HG03378 (cell line): ENCODE measurements at regions not wholly inside any gene's neighbourhood (a gene's known extent, or its start where the extent isn't known, plus 50 kb on each side); places are given as distances from the start of the nearest gene placed in this dataset.

ENCODE experiments used
- ATAC-seq: cut with Tn5 transposase; IDR thresholded peaks from one replicate; pipeline ENCODE4 v1.9.1; 2021; ENCODE audit warnings: mild to moderate bottlenecking, moderate library complexity; ENCODE audit not compliant: unreplicated experiment

DNA sequence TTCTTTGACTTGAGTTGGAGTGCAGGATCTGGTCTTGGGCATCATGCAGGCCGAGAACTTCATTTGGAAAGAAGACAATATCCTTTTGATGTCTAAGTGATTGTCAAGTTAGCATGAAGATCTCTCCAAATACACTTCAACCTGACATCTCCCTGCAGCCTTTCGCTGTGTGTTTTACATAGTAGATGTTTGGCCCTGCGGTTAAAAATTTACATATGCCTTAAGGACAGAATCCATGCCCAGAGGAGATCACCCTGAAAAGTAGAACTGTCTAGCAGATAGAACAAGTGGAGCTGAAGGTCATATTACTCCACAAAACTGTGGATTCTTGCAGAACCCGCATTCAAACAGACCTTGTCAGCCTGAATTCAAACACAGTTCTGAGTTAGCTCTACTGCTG is 409.9 kb downstream of the LPIN1 start:
- no peak for ATAC-seq

DNA sequence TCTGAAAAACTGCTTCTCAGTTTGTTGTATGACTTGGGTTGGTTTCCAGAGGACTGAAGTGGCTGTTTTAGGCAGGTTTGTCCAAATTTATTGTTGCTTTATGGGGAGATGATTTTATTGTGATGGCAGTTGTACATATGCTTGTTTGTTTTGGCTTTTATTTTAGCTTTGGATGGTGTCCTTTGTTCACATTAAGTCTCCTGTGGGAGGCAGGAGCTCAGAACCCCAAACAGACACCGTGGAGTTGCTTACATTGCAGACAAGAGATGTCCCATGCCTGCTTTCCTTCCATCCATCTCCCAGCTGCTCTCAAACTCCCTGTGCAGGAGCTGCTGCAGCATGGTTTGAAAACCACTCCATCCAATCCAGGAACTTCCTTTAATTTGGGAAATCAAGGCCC is 414.7 kb downstream of the LPIN1 start:
- ATAC-seq = no peak

DNA sequence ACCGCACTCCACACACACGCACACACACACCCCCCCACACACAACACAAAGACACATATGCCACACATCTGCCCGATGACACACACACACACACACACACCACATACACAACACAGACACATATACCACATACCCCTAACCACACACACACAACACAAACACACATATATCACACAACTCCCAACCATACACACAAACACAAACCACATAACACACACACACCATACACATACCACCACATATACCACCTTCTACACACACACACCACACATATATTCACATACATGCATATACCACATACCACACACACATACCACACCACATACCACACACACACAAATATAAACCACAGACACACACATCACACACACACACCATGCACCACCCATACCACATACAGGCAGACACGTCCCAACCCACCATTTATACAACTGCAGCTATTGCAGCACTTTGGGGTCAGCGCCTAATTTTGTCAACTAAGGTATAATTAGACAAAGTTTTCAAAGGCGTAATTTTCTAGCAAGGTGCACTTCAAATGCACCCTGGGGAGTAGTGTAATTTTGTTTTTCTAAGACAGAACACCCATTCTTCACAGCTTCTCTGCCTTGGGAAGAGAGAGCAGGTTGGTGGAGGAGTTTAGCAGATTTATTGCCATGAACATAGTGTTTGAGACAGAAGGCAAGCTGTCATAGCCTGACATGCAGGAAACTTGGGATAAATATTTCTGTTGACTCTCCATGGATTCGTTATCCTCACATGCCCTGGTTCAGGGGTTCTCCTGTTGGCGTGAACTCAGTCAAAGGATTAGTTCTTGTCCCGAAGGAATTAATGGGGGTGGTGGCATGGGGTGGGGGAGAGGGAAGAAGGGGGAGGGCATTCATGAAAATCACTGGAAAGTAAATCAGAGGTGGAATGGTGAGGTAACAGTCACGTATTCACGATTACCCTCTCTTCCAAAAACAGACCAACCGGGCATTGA is 416.1 kb downstream of the LPIN1 start:
- no peak for ATAC-seq

DNA sequence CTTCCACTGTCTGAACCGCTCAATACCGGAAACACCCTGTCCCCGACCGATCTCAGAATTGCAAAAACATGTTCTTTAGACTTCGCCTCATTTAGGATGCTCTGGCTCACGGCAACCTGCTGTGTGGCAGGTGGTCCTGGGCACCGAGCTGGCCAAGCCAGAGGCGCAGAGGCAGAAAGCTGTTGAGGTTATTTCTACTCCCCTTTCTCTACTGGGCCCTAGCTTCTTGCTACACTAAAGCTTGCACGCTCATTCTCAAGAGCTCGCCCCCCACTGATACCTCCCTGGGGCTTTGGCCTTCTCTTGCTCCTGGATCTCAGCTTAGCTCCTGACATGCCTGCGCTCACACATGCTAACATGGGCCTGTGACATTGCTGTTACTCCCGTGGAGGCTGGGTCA is 417.4 kb downstream of the LPIN1 start:
- no peak for ATAC-seq

DNA sequence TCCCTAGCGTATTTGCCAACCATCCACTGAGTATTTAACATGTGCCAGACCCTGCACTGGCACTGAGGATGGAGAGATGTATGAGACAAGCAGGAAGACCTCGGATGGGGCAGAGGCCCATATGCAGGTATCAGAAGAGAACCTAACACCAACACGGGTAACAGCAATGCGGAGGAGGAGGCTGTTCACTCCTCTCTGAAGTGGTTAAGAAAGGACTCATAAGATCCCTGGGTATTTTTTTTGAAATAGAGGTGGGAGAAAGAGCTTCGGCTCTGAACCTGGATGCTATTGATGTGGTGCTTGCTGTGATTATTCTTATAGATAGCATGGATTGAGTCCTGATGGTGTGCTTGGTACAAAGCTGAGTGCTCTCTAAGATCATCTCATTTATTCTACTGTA is 418.3 kb downstream of the LPIN1 start:
- no peak for ATAC-seq

DNA sequence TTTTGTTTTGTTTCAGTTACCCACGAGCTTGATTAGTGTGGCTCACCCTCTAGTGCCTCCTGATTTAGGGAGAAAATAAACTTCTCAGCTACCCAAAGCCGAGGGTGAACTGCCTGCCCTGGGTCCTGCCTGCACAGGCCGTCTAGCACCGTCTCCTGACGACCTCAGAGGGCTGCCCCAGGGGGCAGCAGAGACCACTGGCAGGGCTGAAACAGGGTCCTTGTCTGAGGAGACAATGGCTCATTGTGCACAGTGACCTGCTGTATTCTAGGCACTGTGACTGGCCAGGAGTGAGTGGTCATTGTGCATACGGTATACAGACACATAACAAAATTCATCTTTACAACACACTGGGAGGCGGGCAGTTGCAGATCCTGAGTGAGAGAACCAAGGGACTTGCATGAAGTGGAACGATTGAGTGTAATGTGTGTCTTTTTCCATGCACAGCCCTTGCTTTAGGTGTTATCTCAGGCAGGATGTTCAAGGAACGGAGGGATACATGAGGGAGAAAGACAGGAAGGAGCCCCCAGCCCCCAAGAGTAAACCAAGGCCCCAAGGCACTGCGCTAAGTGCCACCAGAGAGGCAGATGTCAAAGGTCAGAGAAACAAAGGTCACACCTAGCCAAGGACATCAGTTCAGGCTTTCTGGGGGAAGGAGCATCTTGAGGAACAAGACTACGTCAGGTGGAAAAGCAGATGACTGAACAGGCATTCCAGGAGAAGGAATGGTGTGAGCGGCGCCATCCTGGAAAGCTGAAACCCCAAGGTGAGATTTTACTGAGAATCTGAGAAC is 421.3 kb downstream of the LPIN1 start:
- ATAC-seq = no peak

DNA sequence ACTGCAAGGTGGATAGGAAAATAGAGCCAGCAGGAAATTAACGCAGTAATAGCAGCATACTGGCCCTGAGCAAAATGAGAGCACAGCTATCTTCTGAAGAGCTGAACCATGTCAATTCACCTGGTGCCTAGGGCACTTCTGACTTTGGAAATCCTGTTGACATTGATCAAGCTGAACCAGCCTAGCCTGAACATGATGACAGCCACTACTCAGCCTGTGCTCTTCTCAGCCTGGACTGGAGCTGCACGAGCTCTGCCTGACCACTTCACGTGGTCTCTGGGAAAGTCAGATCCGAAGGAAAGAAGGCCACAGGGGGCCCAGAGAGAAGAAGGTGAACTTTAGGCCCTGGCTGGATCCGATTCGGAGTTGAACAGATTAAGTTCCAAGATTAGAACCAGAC is 421.9 kb downstream of the LPIN1 start:
- ATAC-seq = no peak

DNA sequence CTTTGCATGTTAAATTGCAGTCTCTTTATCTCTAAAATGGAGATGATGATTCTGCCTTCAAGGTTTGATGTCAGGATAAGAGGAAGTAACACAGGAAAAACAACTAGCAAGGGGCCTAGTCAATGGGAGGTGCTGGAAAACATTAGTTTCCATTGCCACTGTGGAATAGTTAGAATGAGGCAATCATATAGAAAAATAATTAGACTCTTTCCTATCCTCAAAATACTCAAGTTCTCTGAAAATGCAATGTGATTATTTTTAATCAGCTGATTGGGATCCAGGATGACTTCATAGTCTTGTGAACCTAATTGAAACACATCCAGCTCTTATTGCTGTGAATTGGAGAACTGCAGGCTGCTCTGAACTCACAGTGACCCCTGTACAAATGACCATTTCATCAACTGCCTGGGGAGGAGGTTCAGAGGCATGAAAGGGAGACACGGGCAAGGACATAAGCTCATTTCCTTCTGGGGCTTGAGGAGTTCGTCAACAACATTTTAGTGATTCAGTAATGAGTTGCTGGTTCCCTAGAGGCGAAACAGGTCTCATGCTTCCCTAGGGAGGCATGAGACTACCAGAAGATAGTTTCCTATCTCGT is 422.5 kb downstream of the LPIN1 start:
- peak; percentile 51 for ATAC-seq

DNA sequence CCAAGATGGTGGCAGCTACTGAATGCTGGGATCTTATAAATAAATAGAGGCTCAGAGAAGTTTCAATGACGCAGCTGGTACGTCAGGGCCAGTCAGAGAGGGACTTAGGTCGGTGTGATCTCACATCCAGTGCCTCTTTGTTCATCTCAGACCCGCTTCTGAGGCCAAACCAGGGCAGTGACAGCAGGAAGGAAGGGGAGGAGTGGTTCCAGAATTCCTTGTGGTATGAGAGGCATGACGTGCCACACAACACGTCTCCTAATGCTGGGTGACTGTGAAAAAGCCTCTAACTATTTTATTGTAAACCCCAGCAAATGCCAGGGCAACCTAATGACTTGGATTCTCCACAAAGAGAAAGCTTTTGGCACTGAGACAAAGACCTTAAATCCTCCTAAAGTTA is 423.3 kb downstream of the LPIN1 start:
- no peak for ATAC-seq

- ATAC-seq = no peak
Measured at GRCh38 chr2:12170121-12170520, 423.7 kb downstream of the LPIN1 start.

- ATAC-seq = no peak
Measured at GRCh38 chr2:12173271-12173942, 427.0 kb downstream of the LPIN1 start.

DNA sequence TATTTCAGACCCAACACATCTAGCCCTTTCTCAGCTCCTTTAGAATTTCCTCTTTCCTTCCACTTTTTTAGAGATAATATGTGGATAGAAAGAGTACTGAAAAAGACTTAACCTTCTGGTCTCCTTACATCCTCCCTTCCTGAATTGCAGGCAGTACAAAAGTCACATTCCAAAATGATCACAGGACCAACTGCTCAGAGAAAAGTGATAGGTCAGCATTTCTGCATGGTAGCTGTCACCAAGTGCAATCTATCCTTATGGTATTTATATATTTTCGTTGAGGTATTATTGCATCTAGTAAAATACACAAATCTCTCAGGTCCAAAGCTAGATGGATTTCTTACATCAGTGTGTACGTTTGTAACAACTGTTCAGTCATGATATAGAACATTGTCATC is 427.5 kb downstream of the LPIN1 start:
- ATAC-seq = no peak

GRCh38 chr2:12175323-12175722 is 428.9 kb downstream of the LPIN1 start:
- no peak for ATAC-seq

- ATAC-seq = peak; percentile 92
Measured at GRCh38 chr2:12176623-12177454, 430.4 kb downstream of the LPIN1 start.

DNA sequence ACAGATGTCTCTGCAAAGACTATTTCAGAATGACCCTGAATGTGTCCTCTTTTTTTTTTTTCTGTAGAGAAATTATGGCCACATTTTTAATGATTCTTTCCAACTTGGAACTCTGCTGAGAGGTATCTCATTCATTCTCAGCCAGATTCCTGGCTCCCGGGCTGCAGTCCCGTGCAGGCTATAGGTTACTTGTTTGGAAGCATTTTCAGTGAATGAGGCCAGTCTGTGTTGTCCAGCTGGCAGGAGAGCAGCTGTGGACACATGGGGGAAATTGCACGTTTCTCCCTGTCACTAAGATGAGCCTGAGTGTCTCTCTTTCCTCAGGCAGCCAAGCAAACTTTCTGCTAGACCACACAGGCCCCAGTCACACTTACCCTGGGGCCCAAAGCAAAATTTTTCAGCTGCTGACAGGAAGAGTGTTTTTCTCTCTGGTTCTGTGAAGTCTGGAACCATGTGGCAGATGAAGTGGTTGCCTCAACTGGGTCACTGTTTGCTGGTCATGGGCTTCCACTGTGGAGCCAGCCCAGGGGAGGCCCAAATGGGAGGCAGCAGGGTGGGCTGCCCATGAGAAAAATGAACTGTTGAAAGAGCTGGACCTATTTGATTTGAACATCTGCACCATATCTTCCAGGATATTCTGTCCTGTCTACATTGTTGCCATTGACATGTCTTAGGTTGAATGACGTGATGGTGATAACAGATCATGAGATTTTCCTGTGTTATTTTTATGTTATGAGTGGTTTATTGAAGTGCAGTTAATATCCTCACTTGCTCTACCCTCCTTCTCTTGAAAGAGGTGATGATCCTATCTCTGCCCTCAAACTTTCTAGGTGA is 431.2 kb downstream of the LPIN1 start:
- peak; percentile 81 for ATAC-seq

DNA sequence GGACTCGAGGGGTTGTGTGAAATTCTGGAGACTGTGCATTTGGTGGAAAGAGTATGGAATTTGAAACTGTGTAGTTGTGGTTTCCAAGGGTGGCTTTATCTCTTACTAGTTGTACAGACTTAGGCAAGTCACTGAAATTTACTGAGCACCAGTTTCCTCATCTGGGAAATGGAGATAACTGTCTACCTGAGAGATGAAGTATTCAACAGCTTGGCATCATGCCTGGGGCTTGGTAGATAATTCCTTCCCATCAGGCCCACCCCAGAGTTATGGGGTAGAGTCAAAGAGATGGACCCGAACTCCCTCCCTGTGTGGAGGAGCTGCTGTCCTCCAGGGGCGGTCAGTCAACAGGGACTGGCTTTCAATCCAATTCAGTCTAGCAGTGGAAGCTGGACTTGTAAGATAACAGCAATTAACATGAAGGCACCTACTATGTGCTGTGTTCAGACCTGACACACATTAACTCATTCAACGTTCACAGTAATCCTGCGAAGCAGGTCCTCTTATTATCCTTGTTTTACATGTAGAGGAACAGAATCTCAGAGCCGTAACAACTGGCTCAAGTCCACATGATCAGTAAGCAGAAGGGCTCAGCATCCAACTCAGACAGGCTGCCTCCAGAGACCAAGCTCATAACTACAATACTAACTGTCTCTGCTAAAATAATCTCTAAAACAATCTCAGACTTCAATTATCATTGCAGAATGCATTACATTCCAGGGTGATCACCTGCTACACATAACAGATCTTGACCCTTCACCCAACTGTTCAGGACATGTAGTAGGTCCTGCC is 432.1 kb downstream of the LPIN1 start:
- no peak for ATAC-seq

DNA sequence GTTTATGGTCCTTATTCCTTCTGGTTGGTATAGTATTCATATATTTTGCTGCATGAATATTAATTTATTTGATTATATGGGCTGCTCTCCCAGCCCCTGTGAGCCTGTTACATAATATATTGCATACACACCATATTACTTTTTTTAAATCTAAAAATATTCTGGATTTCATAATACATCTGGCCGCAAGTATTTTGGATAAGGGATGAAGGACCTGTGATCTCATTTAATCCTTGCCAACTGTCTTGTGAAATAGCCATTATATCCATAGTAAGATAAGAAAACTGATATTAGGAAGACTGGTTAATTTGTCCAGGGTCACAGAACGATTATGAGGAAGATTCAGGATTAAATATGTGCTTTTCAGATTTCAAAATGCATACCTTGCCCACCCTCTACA is 433.6 kb downstream of the LPIN1 start:
- ATAC-seq = no peak

GRCh38 chr2:12183032-12183645 is 436.7 kb downstream of the LPIN1 start:
- no peak for ATAC-seq
